ENCODE measurements at regions not wholly inside any gene's neighbourhood (a gene's known extent, or its start where the extent isn't known, plus 50 kb on each side); places are given as distances from the start of the nearest gene placed in this dataset.

DNA sequence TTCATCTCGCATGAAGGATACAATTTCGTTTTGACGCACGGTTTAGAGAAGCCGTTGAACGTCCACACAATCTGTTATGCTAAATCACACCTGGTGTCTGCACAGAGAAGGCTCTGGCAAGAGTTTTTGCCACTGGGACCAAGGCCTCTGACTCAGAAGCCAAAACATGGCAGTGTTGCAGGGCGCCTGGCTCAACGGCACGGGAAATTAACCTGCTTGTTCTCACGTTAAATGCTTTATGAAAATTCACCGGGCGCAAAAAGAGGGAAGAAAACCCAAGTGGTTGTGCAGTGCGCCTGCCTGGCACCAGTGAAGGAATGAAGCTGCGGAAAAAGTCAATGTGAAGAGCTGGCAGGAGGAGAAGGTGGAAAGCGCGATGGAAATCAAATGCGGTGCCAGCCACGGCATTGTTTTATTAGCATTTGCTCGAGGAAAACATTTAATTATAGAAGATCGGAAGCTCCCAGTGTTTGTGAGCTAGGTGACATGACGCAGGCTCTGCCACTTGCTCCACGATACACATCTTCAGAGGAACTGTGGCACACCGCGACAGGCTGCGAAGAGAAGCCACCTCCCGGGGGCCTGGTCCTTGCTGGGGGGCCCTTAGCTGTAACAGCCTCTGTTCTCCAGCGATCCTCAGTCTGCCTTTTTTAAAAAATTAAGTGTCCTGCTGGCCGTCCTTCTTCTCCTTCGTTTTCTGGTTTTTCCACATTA is 126.2 kb downstream of the ZIC5 start:
- Histone ChIP-seq H3K27ac (ENCODE audit: insufficient read depth in 1 of 2, low read depth in 1 of 2, low read length in 2 of 2, poor library complexity in 1 of 2, severe bottlenecking in 2 of 2) (no peak overlapping the region), H3K4me1 (ENCODE audit: control extremely low read depth in 1 of 4, control insufficient read depth in 4 of 4, insufficient read depth in 4 of 4, low read length in 3 of 4) (no peaks in the 10 kb centered on the region), H3K4me3 (ENCODE audit: control insufficient read depth in 1 of 7, extremely low read depth in 1 of 7, insufficient read depth in 4 of 7, low read depth in 2 of 7, low read length in 6 of 7) (no peak overlapping the region), H3K27me3 (replicated peaks in 2 of 5; ENCODE audit: control insufficient read depth in 4 of 5, insufficient read depth in 5 of 5, low read length in 4 of 5) (no peaks in the 10 kb centered on the region), H3K36me3 (ENCODE audit: control insufficient read depth in 4 of 4, insufficient read depth in 4 of 4, low read length in 3 of 4) (no peaks in the 10 kb centered on the region), H3K9me3 (ENCODE audit: control extremely low read depth in 1 of 5, control insufficient read depth in 4 of 5, insufficient read depth in 2 of 5, low read depth in 1 of 5, low read length in 4 of 5) (no peaks in the 10 kb centered on the region)
- CTCF ChIA-PET, result no interaction called here
- DNase-seq, result no peak
- POLR2A ChIA-PET, result no interaction called here
- WGBS (ENCODE audit: insufficient coverage), result 97% methylated on average over 27 of the region's 29 CpGs

GRCh38 chr13:99844421-99844820 is 127.1 kb downstream of the ZIC5 start:
- Histone ChIP-seq H3K4me1 (ENCODE audit: control extremely low read depth in 1 of 4, control insufficient read depth in 4 of 4, insufficient read depth in 4 of 4, low read length in 3 of 4) (no peaks in the 10 kb centered on the region), H3K27ac (ENCODE audit: insufficient read depth in 1 of 2, low read depth in 1 of 2, low read length in 2 of 2, poor library complexity in 1 of 2, severe bottlenecking in 2 of 2) (no peak overlapping the region), H3K27me3 (replicated peaks in 2 of 5; ENCODE audit: control insufficient read depth in 4 of 5, insufficient read depth in 5 of 5, low read length in 4 of 5) (no peaks in the 10 kb centered on the region), H3K36me3 (ENCODE audit: control insufficient read depth in 4 of 4, insufficient read depth in 4 of 4, low read length in 3 of 4) (no peaks in the 10 kb centered on the region), H3K9me3 (ENCODE audit: control extremely low read depth in 1 of 5, control insufficient read depth in 4 of 5, insufficient read depth in 2 of 5, low read depth in 1 of 5, low read length in 4 of 5) (no peaks in the 10 kb centered on the region), H3K4me3 (ENCODE audit: control insufficient read depth in 1 of 7, extremely low read depth in 1 of 7, insufficient read depth in 4 of 7, low read depth in 2 of 7, low read length in 6 of 7) (no peak overlapping the region)
- WGBS (ENCODE audit: insufficient coverage), result 93% methylated on average over 8 of the region's 8 CpGs
- CTCF ChIA-PET, result no interaction called here
- POLR2A ChIA-PET, result no interaction called here
- DNase-seq, result no peak

DNA sequence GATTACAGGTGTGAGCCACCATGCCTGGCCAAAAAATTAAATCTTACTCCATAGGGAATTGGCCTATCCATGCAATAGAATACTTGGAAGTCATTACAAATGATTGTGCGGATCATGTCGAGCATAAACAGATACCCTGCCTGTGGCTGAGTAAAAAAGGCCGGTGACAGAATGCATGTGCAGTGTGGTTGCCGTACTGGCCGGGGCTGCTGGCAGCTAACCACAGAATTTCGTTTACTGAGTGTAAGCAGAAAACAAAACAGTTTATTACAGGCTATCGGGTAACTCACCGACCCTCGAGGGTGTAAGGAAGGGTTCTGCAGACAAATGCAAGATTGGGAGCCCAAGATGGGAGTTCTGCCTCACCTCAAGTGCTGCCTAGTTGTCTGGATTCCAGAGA is 127.7 kb downstream of the ZIC5 start:
- POLR2A ChIA-PET, result no interaction called here
- H3K27me3 ChIP-seq (replicated peaks in 2 of 5; ENCODE audit: control insufficient read depth in 4 of 5, insufficient read depth in 5 of 5, low read length in 4 of 5), result no peaks in the 10 kb centered on the region
- no peak for DNase-seq
- H3K36me3 ChIP-seq (ENCODE audit: control insufficient read depth in 4 of 4, insufficient read depth in 4 of 4, low read length in 3 of 4), result no peaks in the 10 kb centered on the region
- no peak overlapping the region for H3K27ac ChIP-seq (ENCODE audit: insufficient read depth in 1 of 2, low read depth in 1 of 2, low read length in 2 of 2, poor library complexity in 1 of 2, severe bottlenecking in 2 of 2)
- no peaks in the 10 kb centered on the region for H3K4me1 ChIP-seq (ENCODE audit: control extremely low read depth in 1 of 4, control insufficient read depth in 4 of 4, insufficient read depth in 4 of 4, low read length in 3 of 4)
- whole genome bisulfite sequencing (ENCODE audit: insufficient coverage), result 97% methylated on average over 9 of the region's 9 CpGs
- H3K9me3 ChIP-seq (ENCODE audit: control extremely low read depth in 1 of 5, control insufficient read depth in 4 of 5, insufficient read depth in 2 of 5, low read depth in 1 of 5, low read length in 4 of 5), result no peaks in the 10 kb centered on the region
- H3K4me3 ChIP-seq (ENCODE audit: control insufficient read depth in 1 of 7, extremely low read depth in 1 of 7, insufficient read depth in 4 of 7, low read depth in 2 of 7, low read length in 6 of 7), result no peak overlapping the region
- CTCF ChIA-PET, result no interaction called here

DNA sequence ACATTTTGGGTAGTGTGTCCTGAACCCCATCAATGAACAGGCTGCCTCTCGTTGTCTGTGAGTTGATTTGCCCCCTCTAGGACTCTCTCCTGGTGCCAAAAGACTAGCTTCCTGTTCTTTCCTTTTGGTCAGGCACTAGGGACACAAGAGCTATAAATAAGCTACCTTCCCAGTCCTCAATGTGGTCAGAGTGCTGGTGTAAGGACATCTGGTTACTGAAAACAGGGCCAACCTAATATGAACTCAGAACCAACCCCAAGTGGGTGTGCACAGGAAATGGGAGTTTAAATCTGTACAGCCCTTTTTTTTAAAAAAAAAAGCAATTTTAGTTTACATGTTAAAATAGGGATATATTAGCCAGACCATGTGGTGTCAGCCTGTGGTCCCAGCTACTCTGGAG is 129.2 kb downstream of the ZIC5 start:
- Histone ChIP-seq H3K4me1 (ENCODE audit: control extremely low read depth in 1 of 4, control insufficient read depth in 4 of 4, insufficient read depth in 4 of 4, low read length in 3 of 4) (no peaks in the 10 kb centered on the region), H3K4me3 (ENCODE audit: control insufficient read depth in 1 of 7, extremely low read depth in 1 of 7, insufficient read depth in 4 of 7, low read depth in 2 of 7, low read length in 6 of 7) (no peak overlapping the region), H3K27me3 (replicated peaks in 2 of 5; ENCODE audit: control insufficient read depth in 4 of 5, insufficient read depth in 5 of 5, low read length in 4 of 5) (no peaks in the 10 kb centered on the region), H3K27ac (ENCODE audit: insufficient read depth in 1 of 2, low read depth in 1 of 2, low read length in 2 of 2, poor library complexity in 1 of 2, severe bottlenecking in 2 of 2) (no peak overlapping the region), H3K9me3 (ENCODE audit: control extremely low read depth in 1 of 5, control insufficient read depth in 4 of 5, insufficient read depth in 2 of 5, low read depth in 1 of 5, low read length in 4 of 5) (no peaks in the 10 kb centered on the region), H3K36me3 (ENCODE audit: control insufficient read depth in 4 of 4, insufficient read depth in 4 of 4, low read length in 3 of 4) (no peaks in the 10 kb centered on the region)
- CTCF ChIA-PET, result interaction anchor here (0.5 to 0.7 kb wide), 2 partner anchors 221 to 762 kb away, joined by 3 read pairs; no protein-coding TSS in a partner anchor
- POLR2A ChIA-PET, result no interaction called here
- DNase-seq, result no peak
- WGBS (ENCODE audit: insufficient coverage), result 86% methylated on average over 1 of the region's 1 CpG

DNA sequence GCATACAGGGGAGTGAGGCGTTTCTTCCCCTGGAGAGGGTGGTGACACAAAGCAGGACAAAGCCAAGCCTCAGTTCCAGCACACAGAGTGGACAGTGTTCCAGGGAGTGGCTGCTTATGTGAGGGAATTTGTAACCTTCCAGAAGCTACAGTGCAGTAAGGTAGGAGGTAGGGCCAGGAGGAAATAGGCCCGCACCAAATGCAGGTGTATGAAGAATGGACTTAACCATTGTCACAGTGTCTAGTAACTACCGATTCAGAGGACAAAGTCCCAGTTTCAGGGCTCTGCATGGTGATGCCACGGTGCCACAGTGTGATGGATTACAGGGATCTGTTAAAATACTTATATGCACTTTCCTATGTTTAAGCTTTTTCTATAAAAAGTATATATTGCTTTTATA is 135.3 kb downstream of the ZIC5 start:
- no peak for DNase-seq
- no peaks in the 10 kb centered on the region for H3K27me3 ChIP-seq (replicated peaks in 2 of 5; ENCODE audit: control insufficient read depth in 4 of 5, insufficient read depth in 5 of 5, low read length in 4 of 5)
- no peaks in the 10 kb centered on the region for H3K4me1 ChIP-seq (ENCODE audit: control extremely low read depth in 1 of 4, control insufficient read depth in 4 of 4, insufficient read depth in 4 of 4, low read length in 3 of 4)
- ChIA-PET POLR2A (no interaction called here), CTCF (no interaction called here)
- no peak overlapping the region for H3K27ac ChIP-seq (ENCODE audit: insufficient read depth in 1 of 2, low read depth in 1 of 2, low read length in 2 of 2, poor library complexity in 1 of 2, severe bottlenecking in 2 of 2)
- H3K36me3 ChIP-seq (ENCODE audit: control insufficient read depth in 4 of 4, insufficient read depth in 4 of 4, low read length in 3 of 4), result no peaks in the 10 kb centered on the region
- WGBS (ENCODE audit: insufficient coverage), result 100% methylated on average over 3 of the region's 4 CpGs
- H3K4me3 ChIP-seq (ENCODE audit: control insufficient read depth in 1 of 7, extremely low read depth in 1 of 7, insufficient read depth in 4 of 7, low read depth in 2 of 7, low read length in 6 of 7), result no peak overlapping the region
- no peaks in the 10 kb centered on the region for H3K9me3 ChIP-seq (ENCODE audit: control extremely low read depth in 1 of 5, control insufficient read depth in 4 of 5, insufficient read depth in 2 of 5, low read depth in 1 of 5, low read length in 4 of 5)

GRCh38 chr13:99835442-99835841 is 136.1 kb downstream of the ZIC5 start:
- no peak overlapping the region for H3K4me3 ChIP-seq (ENCODE audit: control insufficient read depth in 1 of 7, extremely low read depth in 1 of 7, insufficient read depth in 4 of 7, low read depth in 2 of 7, low read length in 6 of 7)
- POLR2A ChIA-PET, result no interaction called here
- H3K9me3 ChIP-seq (ENCODE audit: control extremely low read depth in 1 of 5, control insufficient read depth in 4 of 5, insufficient read depth in 2 of 5, low read depth in 1 of 5, low read length in 4 of 5), result no peaks in the 10 kb centered on the region
- no peaks in the 10 kb centered on the region for H3K27me3 ChIP-seq (replicated peaks in 2 of 5; ENCODE audit: control insufficient read depth in 4 of 5, insufficient read depth in 5 of 5, low read length in 4 of 5)
- no peak overlapping the region for H3K27ac ChIP-seq (ENCODE audit: insufficient read depth in 1 of 2, low read depth in 1 of 2, low read length in 2 of 2, poor library complexity in 1 of 2, severe bottlenecking in 2 of 2)
- no peaks in the 10 kb centered on the region for H3K36me3 ChIP-seq (ENCODE audit: control insufficient read depth in 4 of 4, insufficient read depth in 4 of 4, low read length in 3 of 4)
- CTCF ChIA-PET, result no interaction called here
- H3K4me1 ChIP-seq (ENCODE audit: control extremely low read depth in 1 of 4, control insufficient read depth in 4 of 4, insufficient read depth in 4 of 4, low read length in 3 of 4), result no peaks in the 10 kb centered on the region
- 100% methylated on average over 1 of the region's 1 CpG for WGBS (ENCODE audit: insufficient coverage)
- no peak for DNase-seq

- POLR2A ChIA-PET, result no interaction called here
These were observed 137.3 kb downstream of the ZIC5 start for GRCh38 chr13:99834246-99834645.

More at GRCh38 chr13:99834246-99834645, 137.3 kb downstream of the ZIC5 start:
- no peaks in the 10 kb centered on the region for H3K4me1 ChIP-seq (ENCODE audit: control extremely low read depth in 1 of 4, control insufficient read depth in 4 of 4, insufficient read depth in 4 of 4, low read length in 3 of 4)
- WGBS (ENCODE audit: insufficient coverage), result 85% methylated on average over 2 of the region's 3 CpGs
- no peak overlapping the region for H3K4me3 ChIP-seq (ENCODE audit: control insufficient read depth in 1 of 7, extremely low read depth in 1 of 7, insufficient read depth in 4 of 7, low read depth in 2 of 7, low read length in 6 of 7)
- H3K27me3 ChIP-seq (replicated peaks in 2 of 5; ENCODE audit: control insufficient read depth in 4 of 5, insufficient read depth in 5 of 5, low read length in 4 of 5), result no peaks in the 10 kb centered on the region
- CTCF ChIA-PET, result no interaction called here
- no peaks in the 10 kb centered on the region for H3K9me3 ChIP-seq (ENCODE audit: control extremely low read depth in 1 of 5, control insufficient read depth in 4 of 5, insufficient read depth in 2 of 5, low read depth in 1 of 5, low read length in 4 of 5)
- no peaks in the 10 kb centered on the region for H3K36me3 ChIP-seq (ENCODE audit: control insufficient read depth in 4 of 4, insufficient read depth in 4 of 4, low read length in 3 of 4)
- DNase-seq, result no peak
- H3K27ac ChIP-seq (ENCODE audit: insufficient read depth in 1 of 2, low read depth in 1 of 2, low read length in 2 of 2, poor library complexity in 1 of 2, severe bottlenecking in 2 of 2), result no peak overlapping the region

All from common myeloid progenitor, CD34-positive (primary cell).